Neural cell (in vitro differentiated cells): ENCODE measurements at regions not wholly inside any gene's neighbourhood (a gene's known extent, or its start where the extent isn't known, plus 50 kb on each side); places are given as distances from the start of the nearest gene placed in this dataset.

Source experiments
- H2AFZ ChIP-seq: fragments of 200-600, 300-800 bp; sonication (generic), shearing (Covaris generic); 2 replicates; pipeline ENCODE4 v1.6.0; 2014; ENCODE audit warnings: low read depth, mild to moderate bottlenecking, antibody characterized with exemption, low read length, moderate library complexity
- H3F3A ChIP-seq: fragments of 200-600 bp; shearing (Covaris generic); 2 replicates; pipeline ENCODE4 v1.6.1; 2016; ENCODE audit warnings: mild to moderate bottlenecking, moderate library complexity, mixed read lengths, antibody characterized with exemption, low read length; ENCODE audit not compliant: insufficient read depth, poor library complexity, severe bottlenecking
- H3K27ac ChIP-seq: fragments of 200-600, 300-800 bp; sonication (generic), shearing (Covaris generic); 2 replicates; pipeline ENCODE4 v1.5.1; 2014; ENCODE audit warnings: mild to moderate bottlenecking, low read length, moderate library complexity
- H3K27me3 ChIP-seq: fragments of 300-800, 200-600 bp; sonication (generic), shearing (Covaris generic); 2 replicates; pipeline ENCODE4 v1.6.0; 2014; ENCODE audit warnings: mild to moderate bottlenecking, low read depth, low read length, moderate library complexity; ENCODE audit not compliant: insufficient read depth
- H3K36me3 ChIP-seq: fragments of 300-800, 200-600 bp; sonication (generic), shearing (Covaris generic); 2 replicates; pipeline ENCODE4 v1.5.1; 2014; ENCODE audit warnings: mild to moderate bottlenecking, antibody characterized with exemption, low read length, moderate library complexity; ENCODE audit not compliant: insufficient read depth
- H3K4me2 ChIP-seq: fragments of 300-800, 200-600 bp; sonication (generic), shearing (Covaris generic); 2 replicates; pipeline ENCODE4 v1.6.0; 2014; ENCODE audit warnings: mild to moderate bottlenecking, low read length
- H3K4me3 ChIP-seq: fragments of 300-800, 200-600 bp; sonication (generic), shearing (Covaris generic); 2 replicates; pipeline ENCODE4 v1.5.1; 2014; ENCODE audit warnings: mild to moderate bottlenecking, low read length, moderate library complexity
- H3K79me2 ChIP-seq: fragments of 200-600 bp; shearing (Covaris generic); replicated peaks from 2 replicates; pipeline ENCODE4 v1.6.0; 2014; ENCODE audit warnings: mild to moderate bottlenecking, low read length, moderate library complexity; ENCODE audit not compliant: insufficient read depth
- H3K9ac ChIP-seq: fragments of 300-800, 200-600 bp; sonication (generic), shearing (Covaris generic); 2 replicates; pipeline ENCODE4 v1.6.1; 2016; ENCODE audit warnings: mild to moderate bottlenecking, low read length, mixed read lengths
- H3K9me2 ChIP-seq: fragments of 200-600 bp; shearing (Covaris generic); 2 replicates; pipeline ENCODE4 v1.6.1; 2016; ENCODE audit warnings: mild to moderate bottlenecking, low read length, mixed read lengths; ENCODE audit not compliant: insufficient read depth
- H3K9me3 ChIP-seq: fragments of 200-600, 300-800 bp; sonication (generic), shearing (Covaris generic); 2 replicates; pipeline ENCODE4 v1.6.1; 2016; ENCODE audit warnings: mild to moderate bottlenecking, mixed run types, low read length, moderate library complexity, mixed read lengths
- H4K20me1 ChIP-seq: fragments of 200-600 bp; shearing (Covaris generic); 2 replicates; pipeline ENCODE4 v1.6.1; 2016; ENCODE audit warnings: mild to moderate bottlenecking, mixed run types; ENCODE audit not compliant: insufficient read depth
- CTCF ChIP-seq: fragments of 450-650 bp; IDR thresholded peaks from 2 replicates; pipeline ENCODE4 v1.5.1; 2014; ENCODE audit warnings: antibody characterized with exemption, mild to moderate bottlenecking, moderate library complexity; ENCODE audit not compliant: poor library complexity, severe bottlenecking
- EP300 ChIP-seq: fragments of 450-650 bp; conservative IDR thresholded peaks from 2 replicates; pipeline ENCODE4 v1.6.1; 2014; ENCODE audit warnings: antibody characterized with exemption, mild to moderate bottlenecking, moderate library complexity; ENCODE audit not compliant: poor library complexity, severe bottlenecking
- EZH2 ChIP-seq: fragments of 200-600, 300-800 bp; shearing (Covaris generic), sonication (generic); IDR thresholded peaks from 2 replicates; pipeline ENCODE4 v1.6.1; 2014; ENCODE audit warnings: antibody characterized with exemption, low read length, borderline replicate concordance, mild to moderate bottlenecking; ENCODE audit not compliant: insufficient read depth, poor library complexity, severe bottlenecking
- MXI1 ChIP-seq: fragments of 450-650 bp; conservative IDR thresholded peaks from 2 replicates; pipeline ENCODE4 v1.6.1; 2014; ENCODE audit warnings: antibody characterized with exemption, mild to moderate bottlenecking; ENCODE audit not compliant: poor library complexity, severe bottlenecking
- POLR2AphosphoS5 ChIP-seq: IDR thresholded peaks from 2 replicates; pipeline ENCODE4 v1.6.1; 2012
- RAD21 ChIP-seq: fragments of 450-650 bp; conservative IDR thresholded peaks from 2 replicates; pipeline ENCODE4 v1.6.1; 2014; ENCODE audit warnings: antibody characterized with exemption, mild to moderate bottlenecking, moderate library complexity
- REST ChIP-seq: IDR thresholded peaks from 2 replicates; pipeline ENCODE4 v1.6.1; 2012; ENCODE audit warnings: borderline replicate concordance
- SMC3 ChIP-seq: fragments of 450-650 bp; conservative IDR thresholded peaks from 2 replicates; pipeline ENCODE4 v1.6.1; 2014; ENCODE audit warnings: antibody characterized with exemption, mild to moderate bottlenecking, moderate library complexity; ENCODE audit not compliant: poor library complexity
- TAF1 ChIP-seq: IDR thresholded peaks from 2 replicates; pipeline ENCODE4 v1.6.1; 2012; ENCODE audit warnings: low read depth

GRCh38 chr3:72494130-72494529 is 354.1 kb downstream of the SHQ1 start:
- TF ChIP-seq TAF1, result no peak
- no peak for TF ChIP-seq RAD21
- no peak for TF ChIP-seq EZH2
- TF ChIP-seq EP300, result no peak
- Histone ChIP-seq H4K20me1 (no peaks in the 10 kb centered on the region), H3K9ac (no peak overlapping the region), H3K4me2 (no peak overlapping the region), H3F3A (no peaks in the 10 kb centered on the region), H3K79me2 (no peaks in the 10 kb centered on the region), H3K36me3 (no peaks in the 10 kb centered on the region), H3K27me3 (no peaks in the 10 kb centered on the region), H3K4me3 (no peak overlapping the region), H2AFZ (no peak overlapping the region), H3K9me2 (no peaks in the 10 kb centered on the region), H3K9me3 (no peaks in the 10 kb centered on the region), H3K27ac (no peak overlapping the region)

GRCh38 chr3:72492240-72492639 is 356.0 kb downstream of the SHQ1 start:
- no peak overlapping the region for H3K4me2 ChIP-seq

More at GRCh38 chr3:72492240-72492639, 356.0 kb downstream of the SHQ1 start:
- H3K27me3 ChIP-seq, result no peaks in the 10 kb centered on the region
- no peak overlapping the region for H3K9ac ChIP-seq
- H3K36me3 ChIP-seq, result no peaks in the 10 kb centered on the region
- H3K9me3 ChIP-seq, result no peaks in the 10 kb centered on the region
- H3K4me3 ChIP-seq, result no peak overlapping the region
- no peaks in the 10 kb centered on the region for H3F3A ChIP-seq
- TF ChIP-seq TAF1, result no peak
- no peak for TF ChIP-seq CTCF
- TF ChIP-seq RAD21, result no peak
- TF ChIP-seq EZH2, result no peak
- no peak for TF ChIP-seq REST
- TF ChIP-seq POLR2AphosphoS5, result no peak
- no peak for TF ChIP-seq SMC3
- TF ChIP-seq MXI1, result no peak
- TF ChIP-seq EP300, result no peak
- H2AFZ ChIP-seq, result no peak overlapping the region
- H4K20me1 ChIP-seq, result no peaks in the 10 kb centered on the region
- H3K9me2 ChIP-seq, result no peaks in the 10 kb centered on the region
- no peaks in the 10 kb centered on the region for H3K79me2 ChIP-seq
- no peak overlapping the region for H3K27ac ChIP-seq
